Liver (tissue), 8 donors: ENCODE measurements at regions not wholly inside any gene's neighbourhood (a gene's known extent, or its start where the extent isn't known, plus 50 kb on each side); places are given as distances from the start of the nearest gene placed in this dataset.

Experiments
- DNase-seq: peaks from one replicate; pipeline ENCODE4 v3.0.0-alpha.2; 2017; ENCODE audit warnings: low spot score
- H3K27ac ChIP-seq, 2 donors: one replicate each; pipeline ENCODE4 v1.7.0; 2013; ENCODE audit warnings: inconsistent platforms in 2 of 2, low read length in 2 of 2, control low read depth in 1 of 2, low read depth in 1 of 2, mild to moderate bottlenecking in 1 of 2
- H3K27me3 ChIP-seq, 4 donors: one replicate each; pipeline versions ENCODE4 v1.6.1 to v1.7.0; 2013; ENCODE audit warnings: low read length in 3 of 4, inconsistent platforms in 1 of 4, mild to moderate bottlenecking in 1 of 4, moderate library complexity in 1 of 4; ENCODE audit not compliant: control insufficient read depth in 4 of 4, insufficient read depth in 4 of 4
- H3K36me3 ChIP-seq, 4 donors: one replicate each; pipeline versions ENCODE4 v1.6.1 to v1.7.0; 2013; ENCODE audit warnings: low read length in 3 of 4, mild to moderate bottlenecking in 3 of 4, low read depth in 1 of 4, moderate library complexity in 1 of 4; ENCODE audit not compliant: control insufficient read depth in 4 of 4, insufficient read depth in 3 of 4
- H3K4me1 ChIP-seq, 4 donors: one replicate each; pipeline versions ENCODE4 v1.6.1 to v1.7.0; 2013; ENCODE audit warnings: low read length in 3 of 4, mild to moderate bottlenecking in 3 of 4, moderate library complexity in 1 of 4; ENCODE audit not compliant: control insufficient read depth in 4 of 4, insufficient read depth in 4 of 4
- H3K4me3 ChIP-seq, 3 donors: one replicate each; pipeline versions ENCODE4 v1.6.1 to v1.7.0; 2013; ENCODE audit warnings: low read length in 3 of 3, control low read depth in 1 of 3, low read depth in 1 of 3, mild to moderate bottlenecking in 1 of 3
- H3K9ac ChIP-seq, 2 donors: one replicate each; pipeline ENCODE4 v1.7.0; 2013; ENCODE audit warnings: low read length in 2 of 2, mild to moderate bottlenecking in 2 of 2, moderate library complexity in 2 of 2, control low read depth in 1 of 2, low read depth in 1 of 2
- H3K9me3 ChIP-seq, 4 donors: one replicate each; pipeline versions ENCODE4 v1.6.1 to v1.7.0; 2013; ENCODE audit warnings: low read length in 3 of 4; ENCODE audit not compliant: control insufficient read depth in 4 of 4
- ATF3 ChIP-seq: IDR thresholded peaks from 2 replicates; pipeline ENCODE4 v1.6.1; 2016; ENCODE audit warnings: antibody characterized with exemption
- CTCF ChIP-seq: fragments of 150-350 bp; IDR thresholded peaks from 2 replicates; pipeline ENCODE4 v1.5.1; 2017; ENCODE audit warnings: improper control_type of control experiment, low read depth, low read length; ENCODE audit not compliant: missing input control
- EGR1 ChIP-seq, 2 donors: IDR thresholded peaks; 2 replicates each; pipeline ENCODE4 v1.6.1; 2016 to 2018; ENCODE audit warnings: antibody characterized with exemption in 2 of 2, low read depth in 2 of 2
- FOXA1 ChIP-seq: IDR thresholded peaks from 2 replicates; pipeline ENCODE4 v1.6.1; 2016; ENCODE audit warnings: antibody characterized with exemption
- FOXA2 ChIP-seq: IDR thresholded peaks from 2 replicates; pipeline ENCODE4 v1.6.1; 2016; ENCODE audit warnings: antibody characterized with exemption
- GABPA ChIP-seq, 2 donors: IDR thresholded peaks in 1 of 2; conservative IDR thresholded peaks in 1 of 2; 2 replicates each; pipeline ENCODE4 v1.6.1; 2016; ENCODE audit warnings: antibody characterized with exemption in 2 of 2, mild to moderate bottlenecking in 1 of 2, moderate library complexity in 1 of 2
- HNF4A ChIP-seq, 2 donors: conservative IDR thresholded peaks; 2 replicates each; pipeline ENCODE4 v1.6.1; 2016; ENCODE audit warnings: antibody characterized with exemption in 2 of 2, mild to moderate bottlenecking in 2 of 2
- HNF4G ChIP-seq: IDR thresholded peaks from 2 replicates; pipeline ENCODE4 v1.6.1; 2016; ENCODE audit warnings: antibody characterized with exemption
- JUND ChIP-seq, 2 donors: IDR thresholded peaks; 2 replicates each; pipeline ENCODE4 v1.6.1; 2016; ENCODE audit warnings: antibody characterized with exemption in 2 of 2
- MAX ChIP-seq: IDR thresholded peaks from 2 replicates; pipeline ENCODE4 v1.6.1; 2016; ENCODE audit warnings: antibody characterized with exemption
- NR2F2 ChIP-seq: IDR thresholded peaks from 2 replicates; pipeline ENCODE4 v1.6.1; 2016; ENCODE audit warnings: antibody characterized with exemption
- RAD21 ChIP-seq, 2 donors: IDR thresholded peaks; 2 replicates each; pipeline ENCODE4 v1.6.1; 2016; ENCODE audit warnings: antibody characterized with exemption in 2 of 2, mild to moderate bottlenecking in 2 of 2
- REST ChIP-seq: IDR thresholded peaks from 2 replicates; pipeline ENCODE4 v1.6.1; 2016; ENCODE audit warnings: antibody characterized with exemption, mild to moderate bottlenecking
- RXRA ChIP-seq, 2 donors: IDR thresholded peaks; 2 replicates each; pipeline ENCODE4 v1.6.1; 2017 to 2018; ENCODE audit warnings: antibody characterized with exemption in 2 of 2, mild to moderate bottlenecking in 1 of 2
- SP1 ChIP-seq: IDR thresholded peaks from 2 replicates; pipeline ENCODE4 v1.6.1; 2018; ENCODE audit warnings: antibody characterized with exemption, mild to moderate bottlenecking
- TAF1 ChIP-seq: conservative IDR thresholded peaks from 2 replicates; pipeline ENCODE4 v1.6.1; 2016; ENCODE audit warnings: antibody characterized with exemption, mild to moderate bottlenecking
- YY1 ChIP-seq: IDR thresholded peaks from 2 replicates; pipeline ENCODE4 v1.6.1; 2016; ENCODE audit warnings: antibody characterized with exemption, mild to moderate bottlenecking
- ZBTB33 ChIP-seq: IDR thresholded peaks from 2 replicates; pipeline ENCODE4 v1.6.1; 2016; ENCODE audit warnings: antibody characterized with exemption
- WGBS: extraction: QIAGEN DNeasy Blood & Tissue Kit; methylation state at CpG from one replicate; pipeline ENCODE4 v1.1.7; 2013; 5-methylcytosine and 5-hydroxymethylcytosine counted together
- donor health status: healthy.
- donor health status: healthy.
- donor health status: healthy.
- donor health status: healthy.
- donor health status: healthy.

- Histone ChIP-seq H3K27me3 (no peaks in the 10 kb centered on the region), H3K4me3 (no peak overlapping the region), H3K9me3 (no peaks in the 10 kb centered on the region), H3K9ac (no peak overlapping the region), H3K36me3 (no peaks in the 10 kb centered on the region), H3K27ac (no peak overlapping the region), H3K4me1 (no peaks in the 10 kb centered on the region)
- DNase-seq = no peak
- no peak for TF ChIP-seq GABPA (IDR thresholded peaks at IDR 0.05 in 1 of 2, conservative IDR thresholded peaks at IDR 0.05 in 1 of 2)
- no peak for TF ChIP-seq HNF4A (conservative IDR thresholded peaks at IDR 0.05)
- no peak for TF ChIP-seq FOXA1
- TF ChIP-seq CTCF = no peak
- 64% methylated on average over 6 of the region's 6 CpGs for WGBS
These were observed 510.6 kb upstream of the RAG2 start for GRCh38 chr11:37108436-37109285.

GRCh38 chr11:37107831-37108230, 509.8 kb upstream of the RAG2 start:
- Histone ChIP-seq H3K27me3 (no peaks in the 10 kb centered on the region), H3K4me1 (no peaks in the 10 kb centered on the region), H3K4me3 (no peak overlapping the region), H3K36me3 (no peaks in the 10 kb centered on the region), H3K27ac (no peak overlapping the region), H3K9me3 (no peaks in the 10 kb centered on the region), H3K9ac (no peak overlapping the region)
- 58% methylated on average over 4 of the region's 4 CpGs for WGBS
- no peak for TF ChIP-seq RXRA (IDR thresholded peaks at IDR 0.05)
- no peak for TF ChIP-seq TAF1
- TF ChIP-seq HNF4G = no peak
- no peak for TF ChIP-seq GABPA (IDR thresholded peaks at IDR 0.05 in 1 of 2, conservative IDR thresholded peaks at IDR 0.05 in 1 of 2)
- TF ChIP-seq SP1 = no peak
- TF ChIP-seq REST = no peak
- TF ChIP-seq EGR1 (IDR thresholded peaks at IDR 0.05; ENCODE audit: low read depth in 2 of 2) = no peak
- TF ChIP-seq JUND (IDR thresholded peaks at IDR 0.05) = no peak
- TF ChIP-seq ATF3 = no peak
- no peak for TF ChIP-seq NR2F2
- TF ChIP-seq FOXA1 = no peak
- no peak for TF ChIP-seq HNF4A (conservative IDR thresholded peaks at IDR 0.05)
- TF ChIP-seq YY1 = no peak
- TF ChIP-seq MAX = no peak
- no peak for TF ChIP-seq ZBTB33
- TF ChIP-seq RAD21 (IDR thresholded peaks at IDR 0.05) = no peak
- TF ChIP-seq CTCF = no peak
- TF ChIP-seq FOXA2 = no peak
- DNase-seq = no peak
